H9 (cell line): ENCODE measurements at regions not wholly inside any gene's neighbourhood (a gene's known extent, or its start where the extent isn't known, plus 50 kb on each side); places are given as distances from the start of the nearest gene placed in this dataset.

Experiments used
- DNase-seq: peaks from one replicate; pipeline ENCODE4 v3.0.0-alpha.2; 2017
- H2AFZ ChIP-seq: one replicate; pipeline ENCODE4 v1.6.1; 2013; ENCODE audit warnings: mild to moderate bottlenecking, low read length, control low read depth, moderate library complexity
- H2AK5ac ChIP-seq: 2 replicates; pipeline ENCODE4 v1.6.1; 2013; ENCODE audit warnings: low read length, control low read depth, mixed read lengths; ENCODE audit not compliant: insufficient read length
- H2BK120ac ChIP-seq: one replicate; pipeline ENCODE4 v1.6.1; 2013; ENCODE audit warnings: low read depth, mild to moderate bottlenecking, low read length, control low read depth, inconsistent platforms; ENCODE audit not compliant: poor library complexity, severe bottlenecking
- H2BK12ac ChIP-seq: 2 replicates; pipeline ENCODE4 v1.6.1; 2013; ENCODE audit warnings: low read length, control low read depth, mixed read lengths, low read depth; ENCODE audit not compliant: insufficient read length
- H2BK15ac ChIP-seq: 2 replicates; pipeline ENCODE4 v1.6.1; 2013; ENCODE audit warnings: low read depth, low read length, control low read depth
- H2BK20ac ChIP-seq: one replicate; pipeline ENCODE4 v1.6.1; 2013; ENCODE audit warnings: low read depth, mild to moderate bottlenecking, low read length, control low read depth, inconsistent platforms; ENCODE audit not compliant: poor library complexity, severe bottlenecking
- H2BK5ac ChIP-seq: 2 replicates; pipeline ENCODE4 v1.6.1; 2013; ENCODE audit warnings: low read length, control low read depth, mixed read lengths; ENCODE audit not compliant: insufficient read length
- H3K14ac ChIP-seq: 2 replicates; pipeline ENCODE4 v1.6.1; 2013; ENCODE audit warnings: low read length, control low read depth; ENCODE audit not compliant: insufficient read depth
- H3K18ac ChIP-seq: 2 replicates; pipeline ENCODE4 v1.6.1; 2013; ENCODE audit warnings: low read depth, mild to moderate bottlenecking, mixed read lengths, low read length, control low read depth; ENCODE audit not compliant: insufficient read length
- H3K23ac ChIP-seq: 2 replicates; pipeline ENCODE4 v1.6.1; 2013; ENCODE audit warnings: low read length, control low read depth, mixed read lengths, low read depth; ENCODE audit not compliant: insufficient read length
- H3K23me2 ChIP-seq: 2 replicates; pipeline ENCODE4 v1.6.1; 2013; ENCODE audit warnings: low read depth, mild to moderate bottlenecking, mixed read lengths, low read length, control low read depth; ENCODE audit not compliant: insufficient read length, poor library complexity, severe bottlenecking
- H3K27ac ChIP-seq: 2 replicates; pipeline ENCODE4 v1.5.1; 2013; ENCODE audit warnings: low read length, control low read depth, mixed read lengths, low read depth; ENCODE audit not compliant: insufficient read length
- H3K27me3 ChIP-seq: 2 replicates; pipeline ENCODE4 v1.6.1; 2013; ENCODE audit warnings: low read length, control low read depth, inconsistent platforms; ENCODE audit not compliant: insufficient read depth
- H3K4ac ChIP-seq: 2 replicates; pipeline ENCODE4 v1.6.1; 2013; ENCODE audit warnings: low read depth, mild to moderate bottlenecking, control low read depth, inconsistent platforms, low read length, moderate library complexity
- H3K4me1 ChIP-seq: 2 replicates; pipeline ENCODE4 v1.6.1; 2013; ENCODE audit warnings: low read length, control low read depth, inconsistent platforms; ENCODE audit not compliant: insufficient read depth
- H3K4me2 ChIP-seq: 2 replicates; pipeline ENCODE4 v1.6.1; 2013; ENCODE audit warnings: low read length, control low read depth, mixed read lengths; ENCODE audit not compliant: insufficient read length, insufficient read depth
- H3K56ac ChIP-seq: 2 replicates; pipeline ENCODE4 v1.6.1; 2013; ENCODE audit warnings: low read depth, mild to moderate bottlenecking, mixed read lengths, low read length, control low read depth; ENCODE audit not compliant: insufficient read length
- H3K79me1 ChIP-seq: 2 replicates; pipeline ENCODE4 v1.6.1; 2013; ENCODE audit warnings: low read depth, mild to moderate bottlenecking, moderate library complexity, low read length, control low read depth, inconsistent platforms; ENCODE audit not compliant: insufficient read depth, poor library complexity, severe bottlenecking
- H3K79me2 ChIP-seq: 2 replicates; pipeline ENCODE4 v1.6.1; 2013; ENCODE audit warnings: low read length, control low read depth, inconsistent platforms; ENCODE audit not compliant: insufficient read depth
- H3K9ac ChIP-seq: 2 replicates; pipeline ENCODE4 v1.6.1; 2013; ENCODE audit warnings: low read length, control low read depth, mixed read lengths; ENCODE audit not compliant: insufficient read length; ENCODE audit errors: extremely low read depth
- H3K9me3 ChIP-seq: one replicate; pipeline ENCODE4 v1.6.1; 2013; ENCODE audit warnings: low read depth, low read length, inconsistent platforms; ENCODE audit not compliant: control insufficient read depth
- H3T11ph ChIP-seq: one replicate; pipeline ENCODE4 v1.6.1; 2013; ENCODE audit warnings: mild to moderate bottlenecking, low read length, control low read depth, inconsistent platforms
- H4K20me1 ChIP-seq: one replicate; pipeline ENCODE4 v1.6.1; 2013; ENCODE audit not compliant: control insufficient read depth, insufficient read length, insufficient read depth
- H4K5ac ChIP-seq: 2 replicates; pipeline ENCODE4 v1.6.1; 2013; ENCODE audit warnings: low read depth, mild to moderate bottlenecking, mixed read lengths, low read length, control low read depth; ENCODE audit not compliant: insufficient read length
- H4K8ac ChIP-seq: replicated peaks from 2 replicates; pipeline ENCODE4 v1.6.1; 2013; ENCODE audit warnings: low read length, control low read depth, mixed read lengths, low read depth; ENCODE audit not compliant: insufficient read length
- H4K91ac ChIP-seq: 2 replicates; pipeline ENCODE4 v1.6.1; 2013; ENCODE audit warnings: low read depth, mild to moderate bottlenecking, moderate library complexity, mixed read lengths, low read length, control low read depth; ENCODE audit not compliant: insufficient read length
- H3K27ac Mint-ChIP-seq, 3 experiments: 2 replicates in 2 of 3; 3 replicates in 1 of 3; pipeline ENCODE4 v1.8.0; 2020 to 2021; ENCODE audit warnings: mixed read lengths in 3 of 3, mild to moderate bottlenecking in 1 of 3, moderate library complexity in 1 of 3
- H3K27me3 Mint-ChIP-seq: 2 replicates; pipeline ENCODE4 v1.8.0; 2021; ENCODE audit warnings: low read depth, mild to moderate bottlenecking, moderate library complexity, mixed read lengths
- H3K36me3 Mint-ChIP-seq, 3 experiments: 2 replicates in 2 of 3; 3 replicates in 1 of 3; pipeline ENCODE4 v1.8.0; 2020 to 2021; ENCODE audit warnings: low read depth in 3 of 3, mixed read lengths in 3 of 3; ENCODE audit not compliant: insufficient read depth in 1 of 3
- H3K4me1 Mint-ChIP-seq, 2 experiments: 2 replicates each; pipeline ENCODE4 v1.8.0; 2020; ENCODE audit warnings: mixed read lengths in 2 of 2
- H3K4me3 Mint-ChIP-seq, 2 experiments: 2 replicates in 1 of 2; 3 replicates in 1 of 2; pipeline ENCODE4 v1.8.0; 2020 to 2021; ENCODE audit warnings: mild to moderate bottlenecking in 2 of 2, mixed read lengths in 2 of 2, moderate library complexity in 1 of 2
- H3K9me3 Mint-ChIP-seq, 2 experiments: 2 replicates in 1 of 2; 3 replicates in 1 of 2; pipeline ENCODE4 v1.8.0; 2020; ENCODE audit warnings: mild to moderate bottlenecking in 2 of 2, mixed read lengths in 2 of 2, moderate library complexity in 1 of 2
- CTCF ChIP-seq: fragments of 200-600 bp; sonication (generic); conservative IDR thresholded peaks from 3 replicates; pipeline ENCODE4 v1.8.0; 2021; ENCODE audit warnings: antibody characterized with exemption, mild to moderate bottlenecking
- WGBS: extraction: QIAGEN DNeasy Blood & Tissue Kit; methylation state at CpG from one replicate; pipeline ENCODE4 v1.1.7; 2013; ENCODE audit warnings: missing lambda C conversion rate, low lambda C conversion rate, mixed read lengths; ENCODE audit not compliant: insufficient read length; ENCODE audit errors: extremely low coverage; 5-methylcytosine and 5-hydroxymethylcytosine counted together

GRCh38 chr7:17530244-17530643, 231.8 kb downstream of the AHR start:
- Histone ChIP-seq H3K27ac (no peak overlapping the region), H4K5ac (no peak overlapping the region), H4K20me1 (no peaks in the 10 kb centered on the region), H2BK5ac (no peak overlapping the region), H3K9me3 (no peaks in the 10 kb centered on the region), H3K4me2 (no peak overlapping the region), H3K23ac (no peak overlapping the region), H2BK20ac (no peak overlapping the region), H2AK5ac (no peak overlapping the region), H2BK15ac (no peak overlapping the region), H3K18ac (no peak overlapping the region), H3K27me3 (no peaks in the 10 kb centered on the region), H3K4ac (no peak overlapping the region), H3K4me1 (peaks cover 2% of the 10 kb centered on the region), H4K8ac (no peak overlapping the region), H4K91ac (no peak overlapping the region), H3K23me2 (no peaks in the 10 kb centered on the region), H3K56ac (no peak overlapping the region), H3T11ph (no peak overlapping the region), H2BK12ac (peak overlapping the region; percentile 73), H3K79me1 (no peaks in the 10 kb centered on the region), H3K79me2 (no peaks in the 10 kb centered on the region), H3K9ac (no peak overlapping the region), H3K14ac (no peak overlapping the region), H2BK120ac (no peak overlapping the region), H2AFZ (peak overlapping the region; percentile 73)
- Mint-ChIP-seq H3K9me3 (no peaks in the 10 kb centered on the region), H3K27me3 (no peaks in the 10 kb centered on the region), H3K36me3 (no peaks in the 10 kb centered on the region), H3K4me1 (peaks cover 0 to 10% of the 10 kb centered on the region in 2 experiments; a peak in 2 of 4 replicates), H3K27ac (peak overlapping the region in 1 of 3 experiments; percentile 31; a peak in 1 of 7 replicates), H3K4me3 (no peak overlapping the region)
- no peak for TF ChIP-seq CTCF
- no CpG with 5 or more reads among the region's 2 CpGs for WGBS
- no peak for DNase-seq
